H9 (cell line): ENCODE measurements at regions not wholly inside any gene's neighbourhood (a gene's known extent, or its start where the extent isn't known, plus 50 kb on each side); places are given as distances from the start of the nearest gene placed in this dataset.

Experiments used
- DNase-seq: peaks from one replicate; pipeline ENCODE4 v3.0.0-alpha.2; 2017
- H2AFZ ChIP-seq: one replicate; pipeline ENCODE4 v1.6.1; 2013; ENCODE audit warnings: mild to moderate bottlenecking, low read length, control low read depth, moderate library complexity
- H2AK5ac ChIP-seq: 2 replicates; pipeline ENCODE4 v1.6.1; 2013; ENCODE audit warnings: low read length, control low read depth, mixed read lengths; ENCODE audit not compliant: insufficient read length
- H2BK120ac ChIP-seq: one replicate; pipeline ENCODE4 v1.6.1; 2013; ENCODE audit warnings: low read depth, mild to moderate bottlenecking, low read length, control low read depth, inconsistent platforms; ENCODE audit not compliant: poor library complexity, severe bottlenecking
- H2BK12ac ChIP-seq: 2 replicates; pipeline ENCODE4 v1.6.1; 2013; ENCODE audit warnings: low read length, control low read depth, mixed read lengths, low read depth; ENCODE audit not compliant: insufficient read length
- H2BK15ac ChIP-seq: 2 replicates; pipeline ENCODE4 v1.6.1; 2013; ENCODE audit warnings: low read depth, low read length, control low read depth
- H2BK20ac ChIP-seq: one replicate; pipeline ENCODE4 v1.6.1; 2013; ENCODE audit warnings: low read depth, mild to moderate bottlenecking, low read length, control low read depth, inconsistent platforms; ENCODE audit not compliant: poor library complexity, severe bottlenecking
- H2BK5ac ChIP-seq: 2 replicates; pipeline ENCODE4 v1.6.1; 2013; ENCODE audit warnings: low read length, control low read depth, mixed read lengths; ENCODE audit not compliant: insufficient read length
- H3K14ac ChIP-seq: 2 replicates; pipeline ENCODE4 v1.6.1; 2013; ENCODE audit warnings: low read length, control low read depth; ENCODE audit not compliant: insufficient read depth
- H3K18ac ChIP-seq: 2 replicates; pipeline ENCODE4 v1.6.1; 2013; ENCODE audit warnings: low read depth, mild to moderate bottlenecking, mixed read lengths, low read length, control low read depth; ENCODE audit not compliant: insufficient read length
- H3K23ac ChIP-seq: 2 replicates; pipeline ENCODE4 v1.6.1; 2013; ENCODE audit warnings: low read length, control low read depth, mixed read lengths, low read depth; ENCODE audit not compliant: insufficient read length
- H3K23me2 ChIP-seq: 2 replicates; pipeline ENCODE4 v1.6.1; 2013; ENCODE audit warnings: low read depth, mild to moderate bottlenecking, mixed read lengths, low read length, control low read depth; ENCODE audit not compliant: insufficient read length, poor library complexity, severe bottlenecking
- H3K27ac ChIP-seq: 2 replicates; pipeline ENCODE4 v1.5.1; 2013; ENCODE audit warnings: low read length, control low read depth, mixed read lengths, low read depth; ENCODE audit not compliant: insufficient read length
- H3K27me3 ChIP-seq: 2 replicates; pipeline ENCODE4 v1.6.1; 2013; ENCODE audit warnings: low read length, control low read depth, inconsistent platforms; ENCODE audit not compliant: insufficient read depth
- H3K4ac ChIP-seq: 2 replicates; pipeline ENCODE4 v1.6.1; 2013; ENCODE audit warnings: low read depth, mild to moderate bottlenecking, control low read depth, inconsistent platforms, low read length, moderate library complexity
- H3K4me1 ChIP-seq: 2 replicates; pipeline ENCODE4 v1.6.1; 2013; ENCODE audit warnings: low read length, control low read depth, inconsistent platforms; ENCODE audit not compliant: insufficient read depth
- H3K4me2 ChIP-seq: 2 replicates; pipeline ENCODE4 v1.6.1; 2013; ENCODE audit warnings: low read length, control low read depth, mixed read lengths; ENCODE audit not compliant: insufficient read length, insufficient read depth
- H3K56ac ChIP-seq: 2 replicates; pipeline ENCODE4 v1.6.1; 2013; ENCODE audit warnings: low read depth, mild to moderate bottlenecking, mixed read lengths, low read length, control low read depth; ENCODE audit not compliant: insufficient read length
- H3K79me1 ChIP-seq: 2 replicates; pipeline ENCODE4 v1.6.1; 2013; ENCODE audit warnings: low read depth, mild to moderate bottlenecking, moderate library complexity, low read length, control low read depth, inconsistent platforms; ENCODE audit not compliant: insufficient read depth, poor library complexity, severe bottlenecking
- H3K79me2 ChIP-seq: 2 replicates; pipeline ENCODE4 v1.6.1; 2013; ENCODE audit warnings: low read length, control low read depth, inconsistent platforms; ENCODE audit not compliant: insufficient read depth
- H3K9ac ChIP-seq: 2 replicates; pipeline ENCODE4 v1.6.1; 2013; ENCODE audit warnings: low read length, control low read depth, mixed read lengths; ENCODE audit not compliant: insufficient read length; ENCODE audit errors: extremely low read depth
- H3K9me3 ChIP-seq: one replicate; pipeline ENCODE4 v1.6.1; 2013; ENCODE audit warnings: low read depth, low read length, inconsistent platforms; ENCODE audit not compliant: control insufficient read depth
- H3T11ph ChIP-seq: one replicate; pipeline ENCODE4 v1.6.1; 2013; ENCODE audit warnings: mild to moderate bottlenecking, low read length, control low read depth, inconsistent platforms
- H4K20me1 ChIP-seq: one replicate; pipeline ENCODE4 v1.6.1; 2013; ENCODE audit not compliant: control insufficient read depth, insufficient read length, insufficient read depth
- H4K5ac ChIP-seq: 2 replicates; pipeline ENCODE4 v1.6.1; 2013; ENCODE audit warnings: low read depth, mild to moderate bottlenecking, mixed read lengths, low read length, control low read depth; ENCODE audit not compliant: insufficient read length
- H4K8ac ChIP-seq: replicated peaks from 2 replicates; pipeline ENCODE4 v1.6.1; 2013; ENCODE audit warnings: low read length, control low read depth, mixed read lengths, low read depth; ENCODE audit not compliant: insufficient read length
- H4K91ac ChIP-seq: 2 replicates; pipeline ENCODE4 v1.6.1; 2013; ENCODE audit warnings: low read depth, mild to moderate bottlenecking, moderate library complexity, mixed read lengths, low read length, control low read depth; ENCODE audit not compliant: insufficient read length
- H3K27ac Mint-ChIP-seq, 3 experiments: 2 replicates in 2 of 3; 3 replicates in 1 of 3; pipeline ENCODE4 v1.8.0; 2020 to 2021; ENCODE audit warnings: mixed read lengths in 3 of 3, mild to moderate bottlenecking in 1 of 3, moderate library complexity in 1 of 3
- H3K27me3 Mint-ChIP-seq: 2 replicates; pipeline ENCODE4 v1.8.0; 2021; ENCODE audit warnings: low read depth, mild to moderate bottlenecking, moderate library complexity, mixed read lengths
- H3K36me3 Mint-ChIP-seq, 3 experiments: 2 replicates in 2 of 3; 3 replicates in 1 of 3; pipeline ENCODE4 v1.8.0; 2020 to 2021; ENCODE audit warnings: low read depth in 3 of 3, mixed read lengths in 3 of 3; ENCODE audit not compliant: insufficient read depth in 1 of 3
- H3K4me1 Mint-ChIP-seq, 2 experiments: 2 replicates each; pipeline ENCODE4 v1.8.0; 2020; ENCODE audit warnings: mixed read lengths in 2 of 2
- H3K4me3 Mint-ChIP-seq, 2 experiments: 2 replicates in 1 of 2; 3 replicates in 1 of 2; pipeline ENCODE4 v1.8.0; 2020 to 2021; ENCODE audit warnings: mild to moderate bottlenecking in 2 of 2, mixed read lengths in 2 of 2, moderate library complexity in 1 of 2
- H3K9me3 Mint-ChIP-seq, 2 experiments: 2 replicates in 1 of 2; 3 replicates in 1 of 2; pipeline ENCODE4 v1.8.0; 2020; ENCODE audit warnings: mild to moderate bottlenecking in 2 of 2, mixed read lengths in 2 of 2, moderate library complexity in 1 of 2
- TF ChIP-seq, protein P1 (sequence below): fragments of 200-600 bp; sonication (generic); conservative IDR thresholded peaks from 3 replicates; pipeline ENCODE4 v1.8.0; 2021; ENCODE audit warnings: antibody characterized with exemption, mild to moderate bottlenecking

DNA sequence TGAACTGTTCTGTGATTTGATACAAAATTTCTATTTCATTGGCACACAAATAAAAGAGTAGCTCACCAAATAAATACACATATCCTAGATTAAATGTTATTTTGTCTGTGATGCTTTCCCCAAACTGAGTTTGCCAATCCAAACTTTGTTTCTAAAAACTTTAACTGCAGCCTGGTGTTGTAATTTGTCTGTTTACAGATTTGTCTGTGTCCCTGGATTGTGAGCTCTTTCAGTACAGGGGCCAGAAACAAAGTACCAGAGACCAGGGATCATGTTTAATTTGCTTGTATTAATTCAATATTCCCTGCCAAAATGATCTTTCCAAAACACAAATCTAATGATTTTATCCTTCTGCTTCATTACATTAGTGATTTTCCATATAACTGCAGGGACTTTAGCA, 1044.6 kb upstream of the GJE1 start:
- Histone ChIP-seq H3K9me3 (no peaks in the 10 kb centered on the region), H3K14ac (no peak overlapping the region), H3K23ac (no peak overlapping the region), H3K4ac (no peak overlapping the region), H3K23me2 (no peaks in the 10 kb centered on the region), H2BK15ac (no peak overlapping the region), H4K91ac (no peak overlapping the region), H4K8ac (no peak overlapping the region), H3K56ac (no peak overlapping the region), H3K79me1 (no peaks in the 10 kb centered on the region), H4K20me1 (no peaks in the 10 kb centered on the region), H2BK12ac (no peak overlapping the region), H3K4me2 (no peak overlapping the region), H3K27ac (no peak overlapping the region), H2BK20ac (no peak overlapping the region), H2AFZ (no peak overlapping the region), H3T11ph (no peak overlapping the region), H4K5ac (no peak overlapping the region), H2BK5ac (no peak overlapping the region), H3K18ac (no peak overlapping the region), H2AK5ac (no peak overlapping the region), H3K27me3 (no peaks in the 10 kb centered on the region), H2BK120ac (no peak overlapping the region), H3K79me2 (no peaks in the 10 kb centered on the region), H3K4me1 (no peaks in the 10 kb centered on the region), H3K9ac (no peak overlapping the region)
- no peaks in the 10 kb centered on the region for H3K4me1 Mint-ChIP-seq
- TF ChIP-seq, protein P1, sequence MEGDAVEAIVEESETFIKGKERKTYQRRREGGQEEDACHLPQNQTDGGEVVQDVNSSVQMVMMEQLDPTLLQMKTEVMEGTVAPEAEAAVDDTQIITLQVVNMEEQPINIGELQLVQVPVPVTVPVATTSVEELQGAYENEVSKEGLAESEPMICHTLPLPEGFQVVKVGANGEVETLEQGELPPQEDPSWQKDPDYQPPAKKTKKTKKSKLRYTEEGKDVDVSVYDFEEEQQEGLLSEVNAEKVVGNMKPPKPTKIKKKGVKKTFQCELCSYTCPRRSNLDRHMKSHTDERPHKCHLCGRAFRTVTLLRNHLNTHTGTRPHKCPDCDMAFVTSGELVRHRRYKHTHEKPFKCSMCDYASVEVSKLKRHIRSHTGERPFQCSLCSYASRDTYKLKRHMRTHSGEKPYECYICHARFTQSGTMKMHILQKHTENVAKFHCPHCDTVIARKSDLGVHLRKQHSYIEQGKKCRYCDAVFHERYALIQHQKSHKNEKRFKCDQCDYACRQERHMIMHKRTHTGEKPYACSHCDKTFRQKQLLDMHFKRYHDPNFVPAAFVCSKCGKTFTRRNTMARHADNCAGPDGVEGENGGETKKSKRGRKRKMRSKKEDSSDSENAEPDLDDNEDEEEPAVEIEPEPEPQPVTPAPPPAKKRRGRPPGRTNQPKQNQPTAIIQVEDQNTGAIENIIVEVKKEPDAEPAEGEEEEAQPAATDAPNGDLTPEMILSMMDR, result no peak
- no peak overlapping the region for H3K4me3 Mint-ChIP-seq
- no peaks in the 10 kb centered on the region; a peak in 1 of 5 replicates for H3K9me3 Mint-ChIP-seq
- no peak for DNase-seq
- H3K27me3 Mint-ChIP-seq, result no peaks in the 10 kb centered on the region
- no peak overlapping the region for H3K27ac Mint-ChIP-seq
- no peaks in the 10 kb centered on the region for H3K36me3 Mint-ChIP-seq
